Activated CD4-positive, alpha-beta T cell treated with anti-CD3 and anti-CD28 coated beads for 36 hours (primary cell): ENCODE measurements at regions not wholly inside any gene's neighbourhood (a gene's known extent, or its start where the extent isn't known, plus 50 kb on each side); places are given as distances from the start of the nearest gene placed in this dataset.
A peak's percentile ranks its signal among the peaks of the same experiment; 100 is the strongest.

Source experiments
- ATAC-seq: fragments of 200-7000 bp; cut with Tn5 transposase; one replicate; pipeline ENCODE4 v1.10.0; 2021; ENCODE audit warnings: mild to moderate bottlenecking, moderate library complexity
- CTCF ChIA-PET: fragments of 350-600 bp; sonication (Branson Sonifier 250); formaldehyde crosslinking; loops from one replicate; lab custom pipeline; 2021; ENCODE audit warnings: antibody characterized with exemption; lab: Charles Lee
- POLR2A ChIA-PET: fragments of 350-600 bp; sonication (Branson Sonifier 250); formaldehyde crosslinking; loops from one replicate; lab custom pipeline; 2021; ENCODE audit warnings: antibody characterized with exemption, inconsistent platforms; lab: Charles Lee
- DNase-seq: peaks from one replicate; pipeline ENCODE4 v3.0.0-alpha.2; 2020
- H3K27ac Mint-ChIP-seq: one replicate; pipeline ENCODE4 v1.8.0; 2021; ENCODE audit warnings: mixed read lengths
- H3K27me3 Mint-ChIP-seq: one replicate; pipeline ENCODE4 v1.8.0; 2021; ENCODE audit warnings: mixed read lengths
- H3K36me3 Mint-ChIP-seq: one replicate; pipeline ENCODE4 v1.8.0; 2021; ENCODE audit warnings: low read depth, mixed read lengths
- H3K4me1 Mint-ChIP-seq: one replicate; pipeline ENCODE4 v1.8.0; 2021; ENCODE audit warnings: mixed read lengths
- H3K4me3 Mint-ChIP-seq: one replicate; pipeline ENCODE4 v1.8.0; 2021; ENCODE audit warnings: mild to moderate bottlenecking, moderate library complexity, mixed read lengths
- H3K9me3 Mint-ChIP-seq: one replicate; pipeline ENCODE4 v1.8.0; 2021; ENCODE audit warnings: low read depth, mixed read lengths
- intact Hi-C, 2 experiments: fragments of 100-400 bp; cut with DNase I in 1 of 2; cut with micrococcal nuclease in 1 of 2; formaldehyde crosslinking; loops; one replicate each; pipeline versions ENCODE4 v1.14.2 to v1.15.1; 2022 to 2024; cut with DNase I, micrococcal nuclease

DNA sequence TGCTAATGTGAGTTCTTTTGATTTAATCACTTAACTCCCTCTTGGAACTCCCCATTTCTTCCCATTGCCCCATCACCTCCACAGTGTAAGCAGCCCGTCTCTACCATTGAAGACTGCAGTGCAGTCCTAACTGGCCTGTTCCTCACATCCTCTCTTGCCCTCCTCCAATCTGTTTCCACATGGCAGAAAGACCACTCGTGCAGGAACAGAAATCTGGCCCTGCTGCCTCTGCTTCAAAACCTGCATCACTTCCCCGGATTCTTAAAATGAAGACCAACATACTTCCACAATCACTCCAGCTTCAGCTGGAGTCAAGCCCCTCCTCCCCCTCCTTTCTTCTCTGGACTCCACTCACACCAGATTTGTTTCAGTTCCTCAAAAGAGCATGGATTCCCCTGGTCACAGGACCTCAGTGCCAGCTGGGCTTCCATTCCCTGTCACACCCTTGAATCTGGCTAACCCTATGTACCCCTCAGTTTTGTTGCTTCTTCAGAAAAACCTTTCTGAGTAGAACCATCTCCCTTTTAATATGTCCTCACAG is 802.3 kb downstream of the MAFB start:
- ChIA-PET POLR2A (no interaction called here), CTCF (interaction anchor here (0.6 kb wide), 1 partner anchor 818 kb away, joined by 3 read pairs; no protein-coding TSS in a partner anchor)
- H3K9me3 Mint-ChIP-seq: peaks cover 2% of the 10 kb centered on the region
- DNase-seq (no peak), ATAC-seq (no peak)
- intact Hi-C loops: loop anchor here (2.0 to 10.0 kb wide), 3 partner anchors 798 to 1076 kb away; partner anchors contain the start of gene MAFB (in 1 of the 2)
- no peak overlapping the region for H3K27ac Mint-ChIP-seq
- no peaks in the 10 kb centered on the region for H3K36me3 Mint-ChIP-seq
- H3K4me1 Mint-ChIP-seq: no peaks in the 10 kb centered on the region
- H3K4me3 Mint-ChIP-seq: no peak overlapping the region
- peaks cover 8% of the 10 kb centered on the region for H3K27me3 Mint-ChIP-seq

DNA sequence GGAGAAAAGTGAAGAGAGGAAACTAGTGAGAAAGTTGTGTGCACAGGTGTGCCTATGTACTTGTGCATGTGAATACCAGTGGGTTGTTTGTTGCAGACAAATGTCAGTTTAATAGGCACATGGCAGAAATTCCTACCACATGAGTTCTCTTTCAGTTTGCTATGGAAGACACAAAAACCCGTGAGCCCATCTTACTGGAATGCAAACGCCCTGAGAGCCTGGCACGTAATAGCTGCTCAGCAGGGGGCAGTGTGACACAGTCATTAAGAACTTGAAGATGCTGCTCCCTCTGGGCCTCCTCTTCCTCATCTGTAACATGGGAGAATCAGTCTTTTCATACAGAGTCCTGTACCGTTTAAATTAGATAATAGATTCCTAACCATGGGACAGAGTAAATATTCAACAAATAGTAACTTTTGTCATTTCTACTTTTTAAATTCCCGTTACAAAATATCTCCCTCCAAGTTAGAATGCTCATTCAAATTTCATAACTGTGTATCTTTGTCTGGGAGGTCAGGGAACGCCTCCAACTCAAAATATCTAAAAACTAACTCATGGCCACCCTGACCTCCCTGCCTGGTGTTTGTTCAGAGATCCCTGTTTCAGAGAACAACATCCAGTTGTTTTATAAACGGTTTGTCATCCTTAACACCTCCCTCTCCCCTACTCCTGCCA is 802.9 kb downstream of the MAFB start:
- POLR2A ChIA-PET: no interaction called here
- H3K4me1 Mint-ChIP-seq: no peaks in the 10 kb centered on the region
- ATAC-seq: no peak
- peaks cover 4% of the 10 kb centered on the region for H3K9me3 Mint-ChIP-seq
- peaks cover 8% of the 10 kb centered on the region for H3K27me3 Mint-ChIP-seq
- H3K36me3 Mint-ChIP-seq: no peaks in the 10 kb centered on the region
- no peak overlapping the region for H3K4me3 Mint-ChIP-seq
- DNase-seq: peak; percentile 48
- intact Hi-C loops: loop anchor here (2.0 to 10.0 kb wide), 3 partner anchors 799 to 1076 kb away; partner anchors contain the start of gene MAFB (in 1 of the 2)
- no peak overlapping the region for H3K27ac Mint-ChIP-seq
- CTCF ChIA-PET: interaction anchor here (1.0 kb wide), 1 partner anchor 849 kb away, joined by 3 read pairs; no protein-coding TSS in a partner anchor

DNA sequence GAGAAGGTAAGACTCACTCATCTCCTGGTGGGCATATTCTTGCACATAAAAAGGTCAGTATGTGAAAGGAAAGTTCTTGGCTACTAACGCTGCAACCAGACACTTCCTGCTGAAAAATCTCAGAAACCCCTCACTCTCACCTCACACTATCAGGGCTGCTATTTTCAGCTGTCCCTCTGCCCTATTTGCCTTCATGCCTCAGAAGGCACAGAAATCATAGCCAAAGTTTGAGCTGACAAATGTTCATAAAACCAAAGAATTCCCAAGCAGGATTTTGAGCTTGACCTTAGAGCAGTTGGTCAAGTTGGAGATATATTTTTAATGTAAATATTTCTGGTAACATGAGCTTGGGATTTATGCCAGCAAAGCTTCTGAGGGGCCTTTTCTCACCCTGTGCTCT is 806.2 kb downstream of the MAFB start:
- intact Hi-C loops: loop anchor here in 1 of 2 experiments (10.0 kb wide), 1 partner anchor 802 kb away; the partner anchor contains the start of gene MAFB
- Mint-ChIP-seq H3K4me3 (no peak overlapping the region), H3K4me1 (no peaks in the 10 kb centered on the region), H3K27ac (no peak overlapping the region), H3K27me3 (peaks cover 8% of the 10 kb centered on the region), H3K9me3 (peaks cover 6% of the 10 kb centered on the region), H3K36me3 (no peaks in the 10 kb centered on the region)
- POLR2A ChIA-PET: no interaction called here
- no peak for ATAC-seq
- CTCF ChIA-PET: no interaction called here
- DNase-seq: no peak

DNA sequence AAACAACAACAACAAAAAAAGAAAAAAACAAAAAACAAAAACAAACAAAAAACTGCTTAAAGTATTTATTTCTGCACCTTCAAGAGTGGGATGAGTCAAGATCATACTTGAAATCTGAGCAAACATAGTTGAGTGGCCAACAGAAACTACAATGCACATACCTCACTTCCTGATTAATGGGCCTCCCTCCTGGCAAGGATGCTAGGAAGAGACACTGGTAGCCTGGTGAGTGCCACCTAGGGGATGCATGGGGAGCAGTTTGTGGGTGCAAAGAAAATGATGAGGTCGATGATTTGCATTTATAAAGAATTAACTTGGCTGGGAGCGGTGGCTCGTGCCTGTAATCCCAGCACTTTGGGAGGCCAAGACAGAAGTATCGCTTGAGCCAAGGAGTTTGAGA is 808.1 kb downstream of the MAFB start:
- H3K27ac Mint-ChIP-seq: no peak overlapping the region
- no peaks in the 10 kb centered on the region for H3K36me3 Mint-ChIP-seq
- H3K4me3 Mint-ChIP-seq: no peak overlapping the region
- ChIA-PET POLR2A (interaction anchor here (0.7 kb wide), 1 partner anchor 643 kb away, joined by 4 read pairs; no protein-coding TSS in a partner anchor), CTCF (no interaction called here)
- DNase-seq (no peak), ATAC-seq (no peak)
- H3K4me1 Mint-ChIP-seq: no peaks in the 10 kb centered on the region
- H3K27me3 Mint-ChIP-seq: peaks cover 2% of the 10 kb centered on the region
- intact Hi-C loops: loop anchor here in 1 of 2 experiments (10.0 kb wide), 1 partner anchor 804 kb away; the partner anchor contains the start of gene MAFB
- H3K9me3 Mint-ChIP-seq: peaks cover 6% of the 10 kb centered on the region

DNA sequence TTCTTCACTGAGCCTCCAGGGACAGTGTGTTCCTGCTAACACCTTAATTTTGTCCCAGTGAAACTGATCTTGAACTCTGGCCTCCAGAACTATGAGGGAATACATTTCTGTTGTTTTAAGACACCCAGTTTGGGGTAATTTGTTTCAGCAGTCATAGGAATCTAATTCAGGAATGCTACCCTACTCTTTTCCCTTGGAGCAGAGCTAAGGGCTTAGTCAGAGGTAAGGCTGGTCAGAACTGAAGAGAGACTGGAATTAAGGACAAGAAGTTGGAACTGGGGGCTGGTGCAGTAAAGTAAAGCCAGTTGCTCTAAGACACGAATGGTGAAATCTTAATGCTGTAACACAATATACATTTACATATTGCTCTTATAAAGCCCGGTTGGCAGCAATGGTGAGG is 809.7 kb downstream of the MAFB start:
- H3K36me3 Mint-ChIP-seq: no peaks in the 10 kb centered on the region
- DNase-seq (no peak), ATAC-seq (no peak)
- POLR2A ChIA-PET: no interaction called here
- H3K27me3 Mint-ChIP-seq: no peaks in the 10 kb centered on the region
- H3K27ac Mint-ChIP-seq: no peak overlapping the region
- H3K9me3 Mint-ChIP-seq: peaks cover 6% of the 10 kb centered on the region
- intact Hi-C loops: loop anchor here in 1 of 2 experiments (10.0 kb wide), 1 partner anchor 614 kb away; no protein-coding TSS in a partner anchor
- no peaks in the 10 kb centered on the region for H3K4me1 Mint-ChIP-seq
- CTCF ChIA-PET: no interaction called here
- H3K4me3 Mint-ChIP-seq: no peak overlapping the region

DNA sequence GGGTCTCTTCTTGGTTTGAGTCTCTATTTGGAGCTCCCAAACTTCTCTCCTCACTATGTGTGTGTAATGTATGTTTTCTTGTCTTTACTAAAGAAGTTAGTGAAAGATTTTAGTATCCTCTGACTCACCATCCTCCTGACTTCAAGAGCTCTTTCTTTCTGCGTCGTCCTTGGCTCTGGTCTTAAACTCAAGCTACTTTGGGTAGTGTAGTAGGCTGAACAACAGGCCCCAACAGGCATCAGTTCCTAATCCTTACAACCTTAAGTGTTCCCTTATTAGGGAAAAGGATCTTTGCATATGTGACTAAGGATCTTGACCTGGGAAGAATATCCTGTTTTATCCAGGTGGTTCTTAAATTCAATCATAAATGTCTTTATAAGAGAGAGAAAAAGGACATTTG is 810.2 kb downstream of the MAFB start:
- POLR2A ChIA-PET: no interaction called here
- no peak for ATAC-seq
- intact Hi-C loops: loop anchor here in 1 of 2 experiments (10.0 kb wide), 1 partner anchor 614 kb away; no protein-coding TSS in a partner anchor

DNA sequence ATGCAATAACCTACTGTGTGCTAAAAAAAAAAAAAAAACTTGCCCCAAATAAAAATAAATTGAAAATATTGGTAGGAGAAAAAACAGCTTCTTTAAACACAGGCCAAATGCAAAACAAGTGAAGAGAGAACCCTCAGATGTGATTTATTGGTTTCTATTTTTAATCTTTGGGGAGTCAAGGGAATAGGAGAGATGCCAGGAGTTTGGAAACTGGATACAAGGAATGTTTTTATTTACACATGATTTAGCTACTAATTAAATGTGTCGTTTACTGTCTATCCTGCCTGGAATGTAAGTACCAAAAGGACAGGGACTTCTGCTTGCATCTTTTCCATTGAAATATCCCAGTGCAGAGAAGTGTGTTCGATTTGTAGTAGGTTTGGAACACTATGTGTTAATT is 810.7 kb downstream of the MAFB start:
- Mint-ChIP-seq H3K27ac (no peak overlapping the region), H3K27me3 (no peaks in the 10 kb centered on the region), H3K4me3 (no peak overlapping the region), H3K36me3 (no peaks in the 10 kb centered on the region), H3K9me3 (peaks cover 6% of the 10 kb centered on the region), H3K4me1 (no peaks in the 10 kb centered on the region)
- POLR2A ChIA-PET: no interaction called here
- CTCF ChIA-PET: no interaction called here
- no peak for ATAC-seq
- intact Hi-C loops: loop anchor here in 1 of 2 experiments (10.0 kb wide), 1 partner anchor 614 kb away; no protein-coding TSS in a partner anchor
- DNase-seq: no peak

More for the DNA sequence above, 810.2 kb downstream of the MAFB start:
- DNase-seq: no peak
- Mint-ChIP-seq H3K4me1 (no peaks in the 10 kb centered on the region), H3K27ac (no peak overlapping the region), H3K9me3 (peaks cover 6% of the 10 kb centered on the region), H3K27me3 (no peaks in the 10 kb centered on the region), H3K4me3 (no peak overlapping the region), H3K36me3 (no peaks in the 10 kb centered on the region)
- CTCF ChIA-PET: no interaction called here

DNA sequence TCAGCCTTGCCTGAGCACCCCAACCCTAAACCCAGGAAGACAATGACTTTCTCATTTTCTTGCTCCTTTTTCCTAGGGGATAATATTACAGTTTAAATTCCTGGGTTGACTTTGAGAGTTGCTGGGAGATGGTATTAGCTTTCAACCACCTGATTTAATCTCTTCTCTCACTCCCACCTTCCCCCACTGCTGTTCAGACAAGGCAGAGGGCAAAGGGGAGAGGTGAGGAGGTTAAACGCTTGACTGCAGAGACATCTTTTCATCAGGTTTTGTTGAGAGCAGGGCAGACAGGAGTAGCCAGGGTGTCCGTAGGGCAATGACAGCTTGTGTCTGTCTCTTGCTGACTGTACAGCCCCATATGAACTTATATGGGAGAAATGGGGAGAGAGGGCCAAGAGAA is 811.2 kb downstream of the MAFB start:
- ATAC-seq (no peak), DNase-seq (no peak)
- H3K9me3 Mint-ChIP-seq: peaks cover 6% of the 10 kb centered on the region
- no peaks in the 10 kb centered on the region for H3K27me3 Mint-ChIP-seq
- no peak overlapping the region for H3K27ac Mint-ChIP-seq
- POLR2A ChIA-PET: no interaction called here
- no peaks in the 10 kb centered on the region for H3K4me1 Mint-ChIP-seq
- intact Hi-C loops: loop anchor here in 1 of 2 experiments (10.0 kb wide), 1 partner anchor 613 kb away; no protein-coding TSS in a partner anchor
- CTCF ChIA-PET: no interaction called here
- no peak overlapping the region for H3K4me3 Mint-ChIP-seq
- H3K36me3 Mint-ChIP-seq: no peaks in the 10 kb centered on the region

DNA sequence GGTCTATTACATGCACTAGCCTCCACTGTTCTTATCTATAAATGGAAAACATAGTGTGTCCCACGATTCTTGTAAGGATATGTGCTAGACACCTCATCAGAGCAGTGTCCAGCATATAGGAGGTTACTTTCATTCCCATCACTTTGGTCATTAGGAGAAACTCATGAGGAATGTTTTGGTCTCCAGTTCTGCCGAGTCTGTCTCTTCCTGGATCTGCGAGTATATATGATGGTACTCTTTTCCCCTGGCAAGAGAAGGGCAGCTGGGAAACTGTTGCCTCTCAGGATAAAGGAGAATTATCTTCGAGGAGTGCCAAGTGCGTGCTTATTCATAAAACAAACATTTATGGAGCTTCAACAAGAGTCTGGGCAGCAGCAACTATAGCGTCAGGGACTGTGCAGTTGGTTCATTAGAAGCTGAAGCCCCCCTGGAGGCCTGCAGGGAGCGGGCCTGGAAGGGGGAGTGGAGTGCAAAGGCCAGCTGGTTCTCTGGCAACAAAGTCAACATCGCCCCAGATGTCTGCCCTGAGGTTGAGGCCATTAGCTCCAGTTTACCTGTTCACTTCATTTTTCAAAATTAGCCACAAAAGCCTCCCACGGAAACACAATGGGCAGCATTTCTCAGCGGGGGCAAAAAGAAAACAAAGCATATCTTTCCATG is 811.9 kb downstream of the MAFB start:
- H3K27ac Mint-ChIP-seq: no peak overlapping the region
- intact Hi-C loops: loop anchor here in 1 of 2 experiments (10.0 kb wide), 1 partner anchor 612 kb away; no protein-coding TSS in a partner anchor

DNA sequence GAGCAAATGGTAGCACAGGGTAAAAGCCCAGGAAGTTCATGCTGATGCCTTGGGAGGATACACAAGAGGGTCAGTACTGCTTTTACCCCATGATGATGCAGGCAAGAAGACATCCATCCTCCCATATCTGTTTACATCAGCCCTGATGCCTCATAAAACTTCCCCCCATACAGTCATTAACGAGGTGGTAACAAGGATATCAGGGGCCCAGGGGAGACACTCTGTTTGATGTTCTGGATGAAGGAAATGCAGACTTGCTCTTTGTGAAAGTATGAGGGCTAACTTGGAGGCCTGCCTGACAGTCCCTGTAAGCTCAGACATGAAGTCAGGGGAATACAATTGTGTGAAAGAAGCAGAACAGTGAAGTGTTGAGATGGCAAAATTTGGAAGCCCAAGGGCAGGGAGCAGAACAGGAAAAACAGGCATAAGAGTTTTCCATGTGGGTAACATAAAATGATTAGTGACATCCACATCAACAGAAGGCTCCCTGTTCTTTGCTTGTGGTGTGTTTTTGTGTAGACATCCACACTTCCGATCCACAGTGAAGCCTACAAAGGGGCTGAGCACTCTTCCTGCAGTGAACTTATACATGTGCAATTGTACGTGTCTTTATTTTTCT is 813.4 kb downstream of the MAFB start:
- Mint-ChIP-seq H3K36me3 (no peaks in the 10 kb centered on the region), H3K27ac (no peak overlapping the region), H3K9me3 (no peaks in the 10 kb centered on the region), H3K4me1 (no peaks in the 10 kb centered on the region), H3K4me3 (no peak overlapping the region), H3K27me3 (no peaks in the 10 kb centered on the region)
- intact Hi-C loops: loop anchor here (2.0 to 10.0 kb wide), 2 partner anchors 611 to 763 kb away; no protein-coding TSS in a partner anchor
- ATAC-seq (no peak), DNase-seq (no peak)
- POLR2A ChIA-PET: no interaction called here
- CTCF ChIA-PET: no interaction called here

More for the DNA sequence above, 811.9 kb downstream of the MAFB start:
- Mint-ChIP-seq H3K27me3 (no peaks in the 10 kb centered on the region), H3K36me3 (no peaks in the 10 kb centered on the region), H3K9me3 (peaks cover 6% of the 10 kb centered on the region), H3K4me1 (no peaks in the 10 kb centered on the region), H3K4me3 (no peak overlapping the region)
- ChIA-PET POLR2A (no interaction called here), CTCF (interaction anchor here (0.7 kb wide), 1 partner anchor 210 kb away, joined by 3 read pairs; no protein-coding TSS in a partner anchor)
- ATAC-seq (no peak), DNase-seq (no peak)
